ENCODE measurements at regions not wholly inside any gene's neighbourhood (a gene's known extent, or its start where the extent isn't known, plus 50 kb on each side); places are given as distances from the start of the nearest gene placed in this dataset.

DNA sequence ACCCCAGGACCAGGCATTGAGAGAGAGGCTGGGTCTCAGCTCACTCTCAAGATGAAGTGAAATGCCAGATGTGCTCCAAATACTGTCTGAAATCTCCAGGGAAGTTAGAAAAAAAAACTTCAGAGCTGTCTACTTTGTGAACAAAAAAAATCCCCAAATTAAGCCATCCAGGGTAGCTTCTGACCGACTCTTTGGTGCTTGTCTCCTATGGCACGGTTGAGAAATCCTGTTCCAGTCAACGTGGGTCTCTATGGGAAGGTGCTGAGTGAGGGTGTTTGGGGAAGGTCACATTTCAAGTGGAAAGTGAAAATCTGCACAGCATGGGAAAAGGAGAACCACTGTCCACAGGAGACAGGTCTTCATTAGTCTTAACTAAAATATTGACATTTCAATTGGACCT is 322.5 kb upstream of the CFAP20DC start:
- H3K27ac ChIP-seq: no peak overlapping the region
- ATAC-seq (no peak), FAIRE-seq (no peak), DNase-seq (ENCODE audit: low read depth in 1 of 2, low spot score in 1 of 2) (no peak)
- no peaks in the 10 kb centered on the region for H3K4me1 ChIP-seq
- no peaks in the 10 kb centered on the region for H3K9me3 ChIP-seq
- POLR2A ChIA-PET: no interaction called here
- CTCF ChIA-PET: no interaction called here
- no peak overlapping the region for H3K4me3 ChIP-seq
- 0% methylated on average over 3 of the region's 3 CpGs for WGBS (ENCODE audit: missing lambda C conversion rate)
- TF ChIP-seq, protein P1, sequence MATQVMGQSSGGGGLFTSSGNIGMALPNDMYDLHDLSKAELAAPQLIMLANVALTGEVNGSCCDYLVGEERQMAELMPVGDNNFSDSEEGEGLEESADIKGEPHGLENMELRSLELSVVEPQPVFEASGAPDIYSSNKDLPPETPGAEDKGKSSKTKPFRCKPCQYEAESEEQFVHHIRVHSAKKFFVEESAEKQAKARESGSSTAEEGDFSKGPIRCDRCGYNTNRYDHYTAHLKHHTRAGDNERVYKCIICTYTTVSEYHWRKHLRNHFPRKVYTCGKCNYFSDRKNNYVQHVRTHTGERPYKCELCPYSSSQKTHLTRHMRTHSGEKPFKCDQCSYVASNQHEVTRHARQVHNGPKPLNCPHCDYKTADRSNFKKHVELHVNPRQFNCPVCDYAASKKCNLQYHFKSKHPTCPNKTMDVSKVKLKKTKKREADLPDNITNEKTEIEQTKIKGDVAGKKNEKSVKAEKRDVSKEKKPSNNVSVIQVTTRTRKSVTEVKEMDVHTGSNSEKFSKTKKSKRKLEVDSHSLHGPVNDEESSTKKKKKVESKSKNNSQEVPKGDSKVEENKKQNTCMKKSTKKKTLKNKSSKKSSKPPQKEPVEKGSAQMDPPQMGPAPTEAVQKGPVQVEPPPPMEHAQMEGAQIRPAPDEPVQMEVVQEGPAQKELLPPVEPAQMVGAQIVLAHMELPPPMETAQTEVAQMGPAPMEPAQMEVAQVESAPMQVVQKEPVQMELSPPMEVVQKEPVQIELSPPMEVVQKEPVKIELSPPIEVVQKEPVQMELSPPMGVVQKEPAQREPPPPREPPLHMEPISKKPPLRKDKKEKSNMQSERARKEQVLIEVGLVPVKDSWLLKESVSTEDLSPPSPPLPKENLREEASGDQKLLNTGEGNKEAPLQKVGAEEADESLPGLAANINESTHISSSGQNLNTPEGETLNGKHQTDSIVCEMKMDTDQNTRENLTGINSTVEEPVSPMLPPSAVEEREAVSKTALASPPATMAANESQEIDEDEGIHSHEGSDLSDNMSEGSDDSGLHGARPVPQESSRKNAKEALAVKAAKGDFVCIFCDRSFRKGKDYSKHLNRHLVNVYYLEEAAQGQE (IDR thresholded peaks at IDR 0.05): no peak
- TF ChIP-seq ZFP36 (IDR thresholded peaks at IDR 0.05; ENCODE audit: borderline replicate concordance, partially characterized antibody) (no peak), RNF2 (IDR thresholded peaks at IDR 0.05; ENCODE audit: borderline replicate concordance, low read depth) (no peak), HOXA7 (CRISPR knock-in tag; IDR thresholded peaks at IDR 0.05) (no peak)
- H3K4me2 ChIP-seq: no peak overlapping the region

DNA sequence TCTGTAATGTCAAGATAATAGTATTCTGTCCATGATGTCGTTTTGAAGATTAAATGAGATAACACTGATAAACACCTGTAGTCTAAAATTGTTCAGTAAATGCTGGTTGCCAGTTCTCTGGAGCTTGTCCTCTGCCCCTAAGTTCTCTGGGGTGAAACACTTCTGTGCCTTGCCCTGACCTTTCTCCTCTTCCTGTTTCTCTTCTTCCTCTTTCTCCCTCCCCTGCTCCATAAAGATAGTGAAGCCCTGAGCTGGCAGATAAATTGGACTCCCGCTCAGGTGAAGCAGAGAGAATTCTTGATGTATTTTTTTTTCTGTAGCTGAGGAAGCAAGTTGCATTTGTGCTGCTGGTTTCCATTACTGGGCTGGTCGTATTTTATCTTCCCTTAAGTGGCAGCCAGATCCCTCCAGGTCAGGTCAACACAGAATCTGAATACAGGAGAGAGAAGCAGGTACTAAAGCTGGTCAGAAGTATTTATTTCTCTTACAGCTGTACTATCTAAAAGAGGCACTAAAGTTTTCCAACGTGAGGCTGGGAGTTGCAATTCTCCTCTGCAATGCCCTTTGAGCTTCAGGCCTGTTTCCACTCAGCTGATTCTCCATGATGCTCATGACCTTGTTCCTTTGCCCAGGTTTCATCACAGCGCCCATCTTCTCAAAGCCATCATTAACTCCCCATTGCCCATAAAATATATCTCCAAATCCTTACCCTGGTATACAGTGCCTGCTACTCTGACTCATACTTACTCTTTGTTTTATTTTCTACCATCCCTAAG is 319.3 kb upstream of the CFAP20DC start:
- no peak for FAIRE-seq
- POLR2A ChIA-PET: no interaction called here
- Histone ChIP-seq H3K4me3 (no peak overlapping the region), H3K4me1 (no peaks in the 10 kb centered on the region), H3K4me2 (no peak overlapping the region), H3K9me3 (no peaks in the 10 kb centered on the region), H3K27ac (no peak overlapping the region)
- no peak for ATAC-seq
- CTCF ChIA-PET: interaction anchor here (0.6 kb wide), 1 partner anchor 1614 kb away, joined by 3 read pairs; no protein-coding TSS in a partner anchor
- TF ChIP-seq SMC3 (IDR thresholded peaks at IDR 0.05) (no peak), ESRRA (IDR thresholded peaks at IDR 0.05; ENCODE audit: borderline replicate concordance, low read length) (no peak)
- TF ChIP-seq, protein P2, sequence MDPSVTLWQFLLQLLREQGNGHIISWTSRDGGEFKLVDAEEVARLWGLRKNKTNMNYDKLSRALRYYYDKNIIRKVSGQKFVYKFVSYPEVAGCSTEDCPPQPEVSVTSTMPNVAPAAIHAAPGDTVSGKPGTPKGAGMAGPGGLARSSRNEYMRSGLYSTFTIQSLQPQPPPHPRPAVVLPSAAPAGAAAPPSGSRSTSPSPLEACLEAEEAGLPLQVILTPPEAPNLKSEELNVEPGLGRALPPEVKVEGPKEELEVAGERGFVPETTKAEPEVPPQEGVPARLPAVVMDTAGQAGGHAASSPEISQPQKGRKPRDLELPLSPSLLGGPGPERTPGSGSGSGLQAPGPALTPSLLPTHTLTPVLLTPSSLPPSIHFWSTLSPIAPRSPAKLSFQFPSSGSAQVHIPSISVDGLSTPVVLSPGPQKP (IDR thresholded peaks at IDR 0.05; ENCODE audit: low read depth, low read length): no peak
- 6% methylated on average over 5 of the region's 5 CpGs for WGBS (ENCODE audit: missing lambda C conversion rate)
- no peak for DNase-seq (ENCODE audit: low read depth in 1 of 2, low spot score in 1 of 2)

DNA sequence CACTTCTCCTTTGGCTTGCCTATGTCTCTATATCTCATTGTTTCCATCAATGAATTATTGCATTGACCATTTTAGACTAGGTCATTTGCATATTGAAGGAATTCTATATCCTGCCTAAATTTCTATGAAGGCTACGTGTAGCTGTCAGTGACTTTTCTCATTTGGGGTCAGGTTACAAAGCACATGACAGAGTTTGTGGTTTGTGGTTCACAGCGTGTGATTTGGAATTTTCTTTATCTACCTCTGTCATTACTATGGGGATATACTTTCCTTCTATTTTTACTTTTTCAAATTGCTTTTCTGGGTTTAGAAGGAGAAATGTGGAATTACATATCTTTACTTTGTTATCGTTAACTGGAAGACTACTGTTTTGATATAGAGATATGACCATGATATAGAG is 317.3 kb upstream of the CFAP20DC start:
- FAIRE-seq (no peak), ATAC-seq (no peak), DNase-seq (ENCODE audit: low read depth in 1 of 2, low spot score in 1 of 2) (no peak)
- H3K4me2 ChIP-seq: no peak overlapping the region
- H3K27ac ChIP-seq: no peak overlapping the region
- H3K4me3 ChIP-seq: no peak overlapping the region
- TF ChIP-seq, protein P1 (IDR thresholded peaks at IDR 0.05): no peak
- TF ChIP-seq KDM1A (IDR thresholded peaks at IDR 0.05; ENCODE audit: low read depth) (no peak), ZFP36 (IDR thresholded peaks at IDR 0.05; ENCODE audit: borderline replicate concordance, partially characterized antibody) (no peak), JUN (IDR thresholded peaks at IDR 0.05) (no peak), ZSCAN20 (CRISPR knock-in tag; IDR thresholded peaks at IDR 0.05) (no peak)
- TF ChIP-seq, protein P3, sequence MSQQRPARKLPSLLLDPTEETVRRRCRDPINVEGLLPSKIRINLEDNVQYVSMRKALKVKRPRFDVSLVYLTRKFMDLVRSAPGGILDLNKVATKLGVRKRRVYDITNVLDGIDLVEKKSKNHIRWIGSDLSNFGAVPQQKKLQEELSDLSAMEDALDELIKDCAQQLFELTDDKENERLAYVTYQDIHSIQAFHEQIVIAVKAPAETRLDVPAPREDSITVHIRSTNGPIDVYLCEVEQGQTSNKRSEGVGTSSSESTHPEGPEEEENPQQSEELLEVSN (IDR thresholded peaks at IDR 0.05; ENCODE audit: borderline replicate concordance, low read depth): no peak
- ChIA-PET CTCF (no interaction called here), POLR2A (no interaction called here)
- no peaks in the 10 kb centered on the region for H3K9me3 ChIP-seq
- no peaks in the 10 kb centered on the region for H3K4me1 ChIP-seq
- 44% methylated on average over 3 of the region's 3 CpGs for WGBS (ENCODE audit: missing lambda C conversion rate)
